ENCODE measurements at regions not wholly inside any gene's neighbourhood (a gene's known extent, or its start where the extent isn't known, plus 50 kb on each side); places are given as distances from the start of the nearest gene placed in this dataset.

GRCh38 chr22:47849576-47849975 lies 1087.1 kb downstream of the TBC1D22A start:
- DNase-seq: no peak

- DNase-seq: no peak
These were observed 1085.9 kb downstream of the TBC1D22A start for GRCh38 chr22:47848184-47848920.

DNA sequence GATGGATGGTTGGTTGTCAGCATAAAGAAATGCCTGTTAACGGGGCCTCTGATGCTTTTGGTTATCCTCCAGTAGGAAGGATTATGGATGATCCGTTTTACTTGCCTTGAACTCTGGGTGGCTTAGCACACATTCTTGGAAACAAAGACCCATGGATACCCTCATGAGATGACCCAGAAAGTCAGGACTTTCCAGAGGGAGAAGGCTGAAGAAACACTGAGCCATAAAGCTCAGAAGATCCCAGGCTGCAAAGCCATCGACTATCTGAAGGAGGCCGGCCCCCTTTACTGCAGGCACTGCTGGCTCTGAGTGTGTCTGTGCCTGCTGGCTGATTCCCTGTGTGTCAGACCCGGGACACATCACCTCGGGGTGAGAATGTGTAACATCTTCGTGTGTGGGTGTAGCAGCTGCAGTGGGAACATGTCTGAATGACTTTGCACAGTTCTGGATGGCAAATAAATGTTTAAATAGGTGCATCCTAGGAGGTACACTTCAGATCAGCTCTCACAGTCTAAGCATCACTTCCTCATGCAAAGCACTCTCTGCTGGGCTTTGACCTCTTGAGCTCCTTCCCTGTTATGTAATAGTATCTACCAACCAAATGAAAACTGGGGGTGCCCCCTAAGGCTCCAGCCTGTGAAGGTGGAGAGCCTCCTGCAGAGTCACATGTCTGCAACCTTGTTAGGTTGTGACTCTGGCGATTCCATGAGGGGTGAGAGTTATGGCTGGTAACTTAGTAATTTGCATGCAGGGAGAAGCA lies 1084.9 kb downstream of the TBC1D22A start:
- DNase-seq: no peak

- no peak for DNase-seq
These were observed 1083.8 kb downstream of the TBC1D22A start for GRCh38 chr22:47846206-47846605.

DNA sequence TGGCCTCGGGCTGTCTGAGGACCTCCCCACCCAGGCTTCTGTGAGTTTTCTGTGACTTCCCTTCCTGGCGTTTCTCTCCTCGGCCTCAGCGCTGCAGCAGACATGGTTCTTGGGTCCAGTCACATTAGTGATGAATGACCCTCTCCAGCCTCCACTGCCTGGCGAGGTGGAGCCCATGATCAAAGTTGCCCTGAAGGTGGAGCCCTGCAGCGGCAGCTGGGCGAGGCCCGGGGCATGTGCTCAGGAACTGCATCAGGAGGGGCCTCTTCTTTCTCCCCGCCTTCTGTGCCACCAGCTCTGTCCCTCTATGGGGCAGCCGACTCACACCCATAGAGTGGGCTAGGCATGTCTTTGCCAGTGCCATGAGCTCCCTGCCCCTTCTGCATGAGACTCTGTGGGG lies 1079.7 kb downstream of the TBC1D22A start:
- no peak for DNase-seq

GRCh38 chr22:47841156-47841555 lies 1078.7 kb downstream of the TBC1D22A start:
- DNase-seq: no peak

DNA sequence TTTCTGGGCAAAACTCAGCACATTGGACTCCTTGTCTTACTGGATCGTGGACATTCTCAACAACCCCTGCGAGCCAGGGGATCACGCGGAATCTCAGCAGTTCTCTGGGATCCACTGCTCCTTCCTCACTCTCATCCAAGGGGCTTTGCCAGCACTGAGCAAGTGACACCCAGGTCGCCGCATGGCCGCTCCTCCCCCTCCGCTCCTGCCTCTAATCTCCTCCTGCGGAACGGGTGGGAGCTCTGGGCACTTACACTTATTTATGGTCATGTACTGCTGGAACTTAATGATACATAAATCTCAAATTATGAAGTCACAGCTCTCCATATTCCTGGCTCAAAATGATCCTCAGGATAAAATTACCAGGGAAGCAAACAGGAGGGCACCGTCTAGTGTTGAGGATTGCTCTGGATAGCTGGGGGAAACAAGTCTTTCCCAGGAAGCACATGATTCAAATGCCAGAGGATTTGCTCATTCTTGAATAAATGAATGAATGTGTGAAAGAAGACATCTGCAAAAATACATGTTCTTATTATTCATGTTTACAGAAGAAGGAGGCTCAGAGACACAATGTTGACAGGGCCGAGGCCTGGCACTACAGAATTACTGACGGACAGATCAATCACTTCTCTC lies 1077.3 kb downstream of the TBC1D22A start:
- DNase-seq: no peak

GRCh38 chr22:47837703-47838102 lies 1075.3 kb downstream of the TBC1D22A start:
- no peak for DNase-seq

DNA sequence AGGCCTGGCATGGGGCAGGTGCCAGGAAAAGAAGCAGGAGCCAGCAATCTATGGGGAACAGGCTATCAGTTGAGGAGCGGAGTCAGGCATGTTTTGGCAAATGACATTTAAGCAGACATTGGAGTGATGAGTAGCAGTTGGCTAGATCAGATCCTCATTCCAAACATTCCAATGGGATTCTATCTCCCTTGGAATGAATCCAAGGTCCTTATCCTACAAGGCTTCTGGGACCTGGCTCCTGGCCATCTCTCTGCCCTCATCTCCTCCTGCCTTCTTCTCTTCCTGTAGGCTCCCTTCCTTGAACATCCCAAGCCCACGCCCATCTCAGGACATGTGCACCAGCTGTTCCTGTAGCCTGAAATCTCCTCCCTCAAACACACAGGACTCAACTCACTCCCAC lies 1074.5 kb downstream of the TBC1D22A start:
- no peak for DNase-seq

- no peak for DNase-seq
These were observed 1073.3 kb downstream of the TBC1D22A start for GRCh38 chr22:47835726-47836125.

GRCh38 chr22:47826016-47826415 lies 1063.6 kb downstream of the TBC1D22A start:
- DNase-seq: no peak

- no peak for DNase-seq
These were observed 1060.0 kb downstream of the TBC1D22A start for GRCh38 chr22:47822422-47822821.

DNA sequence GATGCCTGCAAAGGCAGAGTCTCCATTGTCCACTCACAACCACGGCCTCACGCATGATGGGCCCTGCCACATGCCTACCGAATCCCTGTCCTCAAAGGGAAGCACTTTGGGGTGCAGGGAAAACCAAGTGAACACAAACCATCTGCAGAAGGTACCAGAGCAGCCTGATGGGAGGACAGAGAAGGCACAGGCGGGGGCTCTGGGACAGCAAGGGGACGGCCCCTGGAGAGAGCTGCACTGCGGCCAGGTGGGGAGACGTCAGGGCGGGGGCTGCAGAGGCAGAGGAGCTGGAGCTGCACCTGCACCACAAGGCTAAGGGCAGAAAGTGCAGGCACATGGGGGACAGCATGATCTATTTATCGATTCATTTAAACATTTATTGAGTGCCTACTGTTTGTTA lies 1056.0 kb downstream of the TBC1D22A start:
- DNase-seq: no peak

- DNase-seq: no peak
These were observed 1054.9 kb downstream of the TBC1D22A start for GRCh38 chr22:47817380-47817779.

- no peak for DNase-seq
These were observed 1054.4 kb downstream of the TBC1D22A start for GRCh38 chr22:47816863-47817210.

- no peak for DNase-seq
These were observed 1053.8 kb downstream of the TBC1D22A start for GRCh38 chr22:47816121-47816862.

DNA sequence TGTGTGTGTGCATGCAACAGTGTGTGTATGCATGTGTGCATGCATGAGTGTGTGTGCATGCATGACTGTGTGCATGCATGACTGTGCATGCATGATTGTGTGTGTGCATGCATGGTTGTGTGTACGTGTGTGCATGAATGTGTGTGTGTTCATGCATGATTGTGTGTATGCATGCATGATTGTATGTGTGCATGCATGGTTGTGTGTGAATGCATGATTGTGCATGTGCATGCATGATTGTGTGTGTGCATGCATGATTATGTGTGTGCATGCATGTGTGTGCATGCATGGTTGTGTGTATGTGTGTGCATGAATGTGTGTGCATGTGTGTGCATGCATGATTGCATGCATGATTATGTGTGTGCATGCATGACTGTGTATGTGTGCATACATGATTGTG lies 1052.0 kb downstream of the TBC1D22A start:
- DNase-seq: no peak

DNA sequence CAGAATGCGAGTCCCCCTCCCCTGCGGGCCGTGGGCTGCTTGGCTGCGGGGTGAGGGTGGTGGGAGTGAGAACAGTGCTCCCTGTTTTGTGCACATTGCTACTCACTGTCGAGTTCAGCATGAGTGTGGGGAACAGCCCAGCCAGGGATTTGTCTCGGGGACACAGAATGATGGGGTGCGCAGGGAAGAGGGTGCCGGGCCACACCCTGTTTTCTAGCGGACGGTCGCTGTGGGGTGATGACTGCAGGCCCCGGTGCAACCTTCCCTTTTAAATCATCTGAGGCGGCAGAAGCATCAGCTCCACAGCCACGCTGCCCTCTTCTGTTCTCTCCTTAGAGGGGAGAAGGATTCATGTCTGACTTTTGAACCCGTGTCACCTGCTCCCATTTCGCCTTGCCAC lies 1051.2 kb downstream of the TBC1D22A start:
- no peak for DNase-seq

DNA sequence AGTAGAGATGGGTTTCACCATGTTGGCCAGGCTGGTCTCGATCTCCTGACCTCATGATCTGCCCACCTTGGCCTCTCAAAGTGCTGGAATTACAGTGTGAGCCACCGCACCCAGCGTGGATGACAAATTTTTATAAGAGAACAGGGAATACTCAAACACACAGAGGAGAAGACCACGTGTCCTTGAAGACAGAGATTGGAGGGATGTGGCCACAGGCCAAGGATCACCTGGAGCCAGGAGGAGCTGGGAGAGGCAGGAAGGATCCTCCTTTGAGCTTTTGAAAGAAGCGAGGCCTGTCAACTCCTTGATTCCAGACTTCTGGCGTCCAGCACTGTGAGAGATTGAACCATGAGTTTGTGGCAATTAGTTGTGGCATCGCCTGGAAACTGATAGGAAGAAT lies 1049.5 kb downstream of the TBC1D22A start:
- no peak for DNase-seq

DNA sequence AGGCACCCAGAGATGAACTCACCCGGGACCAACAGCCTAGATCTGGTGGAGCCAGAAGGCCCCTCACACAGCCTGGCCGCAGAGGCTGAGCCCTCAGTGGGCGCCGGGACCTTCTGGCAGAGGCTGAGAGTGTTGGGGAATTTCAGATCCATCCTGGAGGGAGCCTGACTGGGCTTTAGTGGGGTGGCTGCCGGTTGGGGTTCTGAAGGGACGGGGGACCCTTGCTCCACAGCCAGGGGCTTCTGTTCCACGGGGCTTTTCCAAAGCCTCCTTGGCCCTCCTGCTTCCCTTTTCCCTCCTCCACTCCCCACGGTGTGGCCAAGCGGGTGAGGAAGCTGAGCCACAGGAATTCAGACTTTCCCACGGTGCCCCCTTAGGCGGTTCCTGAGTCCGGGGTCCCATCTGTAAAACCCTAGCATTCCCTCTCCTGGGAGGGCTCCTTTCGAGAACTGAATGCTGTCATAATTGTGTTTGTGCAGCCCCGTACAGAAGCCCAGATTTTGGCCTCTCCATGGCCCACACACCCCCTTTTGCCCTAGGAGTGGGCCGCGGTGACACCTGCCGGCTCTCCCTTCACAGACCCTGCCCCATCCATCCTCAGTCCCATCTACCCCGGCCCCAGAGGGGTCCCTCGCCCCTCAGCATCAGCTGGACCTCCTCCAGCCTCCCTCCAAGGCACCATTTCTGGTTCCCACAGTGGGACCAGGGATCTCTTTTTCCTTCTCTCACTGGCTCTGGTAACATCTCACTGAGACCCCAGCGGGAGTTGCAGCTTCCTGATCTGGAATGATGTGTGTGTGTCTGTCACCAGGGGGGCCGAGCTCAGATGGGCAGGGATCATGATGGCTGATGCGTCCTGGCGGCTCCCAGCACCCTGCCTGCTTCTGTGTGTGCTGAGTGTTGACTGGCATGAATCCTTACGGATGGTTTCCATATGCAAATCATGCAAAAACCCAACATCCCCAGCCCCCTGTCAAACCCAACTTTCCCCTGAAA lies 1048.4 kb downstream of the TBC1D22A start:
- DNase-seq: no peak
